BE2C (cell line): ENCODE measurements at regions not wholly inside any gene's neighbourhood (a gene's known extent, or its start where the extent isn't known, plus 50 kb on each side); places are given as distances from the start of the nearest gene placed in this dataset.
A peak's percentile ranks its signal among the peaks of the same experiment; 100 is the strongest.

Experiments used
- DNase-seq: peaks from one replicate; pipeline ENCODE4 v3.0.0-alpha.2; 2020
- H3K27me3 ChIP-seq: fragments of 250-450 bp; sonication (Bioruptor Pico); 2 replicates; pipeline ENCODE4 v1.5.1; 2020; ENCODE audit warnings: mild to moderate bottlenecking
- H3K36me3 ChIP-seq: fragments of 250-450 bp; sonication (Bioruptor Pico); 2 replicates; pipeline ENCODE4 v1.5.1; 2020; ENCODE audit warnings: mild to moderate bottlenecking
- H3K4me1 ChIP-seq: fragments of 250-450 bp; sonication (Bioruptor Pico); 2 replicates; pipeline ENCODE4 v1.5.1; 2020
- H3K4me3 ChIP-seq: 2 replicates; pipeline ENCODE4 v1.5.1; 2011; ENCODE audit warnings: low read depth, low read length
- H3K9me3 ChIP-seq: fragments of 250-450 bp; sonication (Bioruptor Pico); 2 replicates; pipeline ENCODE4 v1.5.1; 2020
- CTCF ChIP-seq: IDR thresholded peaks from 2 replicates; pipeline ENCODE4 v1.5.1; 2012; ENCODE audit warnings: mild to moderate bottlenecking, low read depth, low read length

- Histone ChIP-seq H3K36me3 (no peaks in the 10 kb centered on the region), H3K4me1 (peaks cover 10% of the 10 kb centered on the region), H3K4me3 (no peak overlapping the region), H3K9me3 (no peaks in the 10 kb centered on the region), H3K27me3 (no peaks in the 10 kb centered on the region)
- DNase-seq = no peak
- no peak for TF ChIP-seq CTCF
Observed at GRCh38 chr3:127480196-127480954, 110.2 kb downstream of the TPRA1 start.

- Histone ChIP-seq H3K4me1 (peaks cover 10% of the 10 kb centered on the region), H3K4me3 (no peak overlapping the region), H3K9me3 (no peaks in the 10 kb centered on the region), H3K36me3 (no peaks in the 10 kb centered on the region), H3K27me3 (no peaks in the 10 kb centered on the region)
- TF ChIP-seq CTCF = no peak
- peak; percentile 75 for DNase-seq
Observed at GRCh38 chr3:127479449-127479848, 111.1 kb downstream of the TPRA1 start.

- no peak for TF ChIP-seq CTCF
- Histone ChIP-seq H3K4me3 (no peak overlapping the region), H3K9me3 (no peaks in the 10 kb centered on the region)
Observed at GRCh38 chr3:127478922-127479321, 111.6 kb downstream of the TPRA1 start.

GRCh38 chr3:127477396-127477795 lies 113.1 kb downstream of the TPRA1 start:
- Histone ChIP-seq H3K4me1 (peaks cover 10% of the 10 kb centered on the region), H3K36me3 (no peaks in the 10 kb centered on the region), H3K27me3 (no peaks in the 10 kb centered on the region), H3K9me3 (no peaks in the 10 kb centered on the region), H3K4me3 (no peak overlapping the region)
- DNase-seq = no peak
- TF ChIP-seq CTCF = no peak

More at GRCh38 chr3:127478922-127479321, 111.6 kb downstream of the TPRA1 start:
- H3K27me3 ChIP-seq = no peaks in the 10 kb centered on the region
- DNase-seq = no peak
- no peaks in the 10 kb centered on the region for H3K36me3 ChIP-seq
- peaks cover 10% of the 10 kb centered on the region for H3K4me1 ChIP-seq

- H3K27me3 ChIP-seq = no peaks in the 10 kb centered on the region
- H3K9me3 ChIP-seq = no peaks in the 10 kb centered on the region
- TF ChIP-seq CTCF = no peak
- DNase-seq = no peak
- H3K4me1 ChIP-seq = peaks cover 10% of the 10 kb centered on the region
- no peak overlapping the region for H3K4me3 ChIP-seq
- no peaks in the 10 kb centered on the region for H3K36me3 ChIP-seq
Observed at GRCh38 chr3:127476936-127477335, 113.6 kb downstream of the TPRA1 start.

GRCh38 chr3:127475975-127476705 lies 114.4 kb downstream of the TPRA1 start:
- peak; percentile 43 for DNase-seq
- no peak for TF ChIP-seq CTCF
- H3K4me1 ChIP-seq = peaks cover 10% of the 10 kb centered on the region
- H3K4me3 ChIP-seq = no peak overlapping the region
- no peaks in the 10 kb centered on the region for H3K27me3 ChIP-seq
- no peaks in the 10 kb centered on the region for H3K36me3 ChIP-seq
- no peaks in the 10 kb centered on the region for H3K9me3 ChIP-seq
